ENCODE measurements at regions not wholly inside any gene's neighbourhood (a gene's known extent, or its start where the extent isn't known, plus 50 kb on each side); places are given as distances from the start of the nearest gene placed in this dataset.

GRCh38 chr22:49134076-49134475, 693.6 kb downstream of the BRD1 start:
- H3K27me3 ChIP-seq (ENCODE audit: control insufficient read depth, insufficient read depth, low read length): no peaks in the 10 kb centered on the region
- FAIRE-seq (no peak), DNase-seq (ENCODE audit: low read depth) (no peak)
- no peak overlapping the region for H3K4me3 ChIP-seq (ENCODE audit: low read depth, low read length)
- no peaks in the 10 kb centered on the region for H3K36me3 ChIP-seq (ENCODE audit: control insufficient read depth, insufficient read depth, low read length)
- no peak for TF ChIP-seq CTCF (IDR thresholded peaks at IDR 0.05; ENCODE audit: insufficient read depth, low read length, severe bottlenecking)

GRCh38 chr22:49133541-49133940, 694.1 kb downstream of the BRD1 start:
- no peaks in the 10 kb centered on the region for H3K27me3 ChIP-seq (ENCODE audit: control insufficient read depth, insufficient read depth, low read length)
- H3K4me3 ChIP-seq (ENCODE audit: low read depth, low read length): no peak overlapping the region
- H3K36me3 ChIP-seq (ENCODE audit: control insufficient read depth, insufficient read depth, low read length): no peaks in the 10 kb centered on the region
- no peak for FAIRE-seq
- TF ChIP-seq CTCF (IDR thresholded peaks at IDR 0.05; ENCODE audit: insufficient read depth, low read length, severe bottlenecking): no peak
- no peak for DNase-seq (ENCODE audit: low read depth)

- FAIRE-seq (no peak), DNase-seq (ENCODE audit: low read depth) (no peak)
- Histone ChIP-seq H3K4me3 (ENCODE audit: low read depth, low read length) (no peak overlapping the region), H3K36me3 (ENCODE audit: control insufficient read depth, insufficient read depth, low read length) (no peaks in the 10 kb centered on the region), H3K27me3 (ENCODE audit: control insufficient read depth, insufficient read depth, low read length) (no peaks in the 10 kb centered on the region)
- TF ChIP-seq CTCF (IDR thresholded peaks at IDR 0.05; ENCODE audit: insufficient read depth, low read length, severe bottlenecking): no peak
Observed at GRCh38 chr22:49132009-49132408, 695.7 kb downstream of the BRD1 start.

- Histone ChIP-seq H3K27me3 (ENCODE audit: control insufficient read depth, insufficient read depth, low read length) (no peaks in the 10 kb centered on the region), H3K4me3 (ENCODE audit: low read depth, low read length) (no peak overlapping the region), H3K36me3 (ENCODE audit: control insufficient read depth, insufficient read depth, low read length) (no peaks in the 10 kb centered on the region)
- TF ChIP-seq CTCF (IDR thresholded peaks at IDR 0.05; ENCODE audit: insufficient read depth, low read length, severe bottlenecking): no peak
- DNase-seq (ENCODE audit: low read depth) (no peak), FAIRE-seq (no peak)
Observed at GRCh38 chr22:49129736-49130135, 697.9 kb downstream of the BRD1 start.

- no peaks in the 10 kb centered on the region for H3K36me3 ChIP-seq (ENCODE audit: control insufficient read depth, insufficient read depth, low read length)
- DNase-seq (ENCODE audit: low read depth) (no peak), FAIRE-seq (no peak)
- H3K27me3 ChIP-seq (ENCODE audit: control insufficient read depth, insufficient read depth, low read length): no peaks in the 10 kb centered on the region
- H3K4me3 ChIP-seq (ENCODE audit: low read depth, low read length): no peak overlapping the region
- TF ChIP-seq CTCF (IDR thresholded peaks at IDR 0.05; ENCODE audit: insufficient read depth, low read length, severe bottlenecking): no peak
Observed at GRCh38 chr22:49128874-49129273, 698.8 kb downstream of the BRD1 start.

GRCh38 chr22:49124608-49125007, 703.1 kb downstream of the BRD1 start:
- Histone ChIP-seq H3K4me3 (ENCODE audit: low read depth, low read length) (no peak overlapping the region), H3K36me3 (ENCODE audit: control insufficient read depth, insufficient read depth, low read length) (no peaks in the 10 kb centered on the region), H3K27me3 (ENCODE audit: control insufficient read depth, insufficient read depth, low read length) (no peaks in the 10 kb centered on the region)
- TF ChIP-seq CTCF (IDR thresholded peaks at IDR 0.05; ENCODE audit: insufficient read depth, low read length, severe bottlenecking): no peak
- DNase-seq (ENCODE audit: low read depth): no peak
- FAIRE-seq: peak; percentile 32

Data from bronchial epithelial cell (primary cell).